K562 (cell line): ENCODE measurements at regions not wholly inside any gene's neighbourhood (a gene's known extent, or its start where the extent isn't known, plus 50 kb on each side); places are given as distances from the start of the nearest gene placed in this dataset.

ENCODE experiments used
- TEAD4 ChIP-seq, 2 experiments: sonication (generic) in 1 of 2; formaldehyde crosslinking in 1 of 2; IDR thresholded peaks; 2 replicates each; pipeline versions ENCODE4 v1.6.1 to v1.8.0; 2012 to 2022; ENCODE audit warnings: borderline replicate concordance in 1 of 2, inconsistent platforms in 1 of 2, low read length in 1 of 2, mild to moderate bottlenecking in 1 of 2, missing genetic modification reagents in 1 of 2
- TF ChIP-seq, protein P1 (sequence below), 3 experiments: IDR thresholded peaks in 2 of 3; conservative IDR thresholded peaks in 1 of 3; 2 replicates each; pipeline ENCODE4 v1.5.1; 2011 to 2012; ENCODE audit warnings: low read length in 3 of 3, mild to moderate bottlenecking in 3 of 3, control low read depth in 2 of 3, improper control_type of control experiment in 1 of 3, inconsistent platforms in 1 of 3, low read depth in 1 of 3, mixed read lengths in 1 of 3, moderate library complexity in 1 of 3; ENCODE audit not compliant: insufficient read depth in 2 of 3

DNA sequence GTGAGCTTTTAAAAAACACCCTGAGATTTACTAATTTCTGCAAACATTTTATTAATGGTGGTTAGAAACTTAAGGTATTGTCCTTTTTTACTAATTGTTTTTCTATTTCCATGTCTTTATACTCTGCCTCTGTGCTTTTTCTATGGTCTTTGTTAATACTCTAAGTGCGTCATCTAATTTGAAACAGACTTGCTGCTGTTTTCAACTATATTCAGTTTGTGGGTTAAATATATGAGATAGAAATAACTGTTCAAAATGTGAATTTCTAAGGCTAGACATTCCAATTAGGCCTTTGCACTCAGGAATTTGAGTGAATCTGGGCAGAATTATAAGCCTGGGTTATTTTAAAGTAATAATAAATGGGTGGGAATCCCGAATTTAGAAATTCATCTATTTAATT, 82.4 kb upstream of the COL11A1 start:
- TF ChIP-seq, protein P1, sequence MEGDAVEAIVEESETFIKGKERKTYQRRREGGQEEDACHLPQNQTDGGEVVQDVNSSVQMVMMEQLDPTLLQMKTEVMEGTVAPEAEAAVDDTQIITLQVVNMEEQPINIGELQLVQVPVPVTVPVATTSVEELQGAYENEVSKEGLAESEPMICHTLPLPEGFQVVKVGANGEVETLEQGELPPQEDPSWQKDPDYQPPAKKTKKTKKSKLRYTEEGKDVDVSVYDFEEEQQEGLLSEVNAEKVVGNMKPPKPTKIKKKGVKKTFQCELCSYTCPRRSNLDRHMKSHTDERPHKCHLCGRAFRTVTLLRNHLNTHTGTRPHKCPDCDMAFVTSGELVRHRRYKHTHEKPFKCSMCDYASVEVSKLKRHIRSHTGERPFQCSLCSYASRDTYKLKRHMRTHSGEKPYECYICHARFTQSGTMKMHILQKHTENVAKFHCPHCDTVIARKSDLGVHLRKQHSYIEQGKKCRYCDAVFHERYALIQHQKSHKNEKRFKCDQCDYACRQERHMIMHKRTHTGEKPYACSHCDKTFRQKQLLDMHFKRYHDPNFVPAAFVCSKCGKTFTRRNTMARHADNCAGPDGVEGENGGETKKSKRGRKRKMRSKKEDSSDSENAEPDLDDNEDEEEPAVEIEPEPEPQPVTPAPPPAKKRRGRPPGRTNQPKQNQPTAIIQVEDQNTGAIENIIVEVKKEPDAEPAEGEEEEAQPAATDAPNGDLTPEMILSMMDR (IDR thresholded peaks at IDR 0.05 in 2 of 3, conservative IDR thresholded peaks at IDR 0.05 in 1 of 3; ENCODE audit: insufficient read depth in 2 of 3, low read depth in 1 of 3, low read length in 3 of 3) = no peak
- no peak for TF ChIP-seq TEAD4 (IDR thresholded peaks at IDR 0.05; ENCODE audit: low read length)
- TF ChIP-seq TEAD4 (CRISPR knock-in tag; IDR thresholded peaks at IDR 0.05; ENCODE audit: borderline replicate concordance) = no peak
